ENCODE measurements at regions not wholly inside any gene's neighbourhood (a gene's known extent, or its start where the extent isn't known, plus 50 kb on each side); places are given as distances from the start of the nearest gene placed in this dataset.

DNA sequence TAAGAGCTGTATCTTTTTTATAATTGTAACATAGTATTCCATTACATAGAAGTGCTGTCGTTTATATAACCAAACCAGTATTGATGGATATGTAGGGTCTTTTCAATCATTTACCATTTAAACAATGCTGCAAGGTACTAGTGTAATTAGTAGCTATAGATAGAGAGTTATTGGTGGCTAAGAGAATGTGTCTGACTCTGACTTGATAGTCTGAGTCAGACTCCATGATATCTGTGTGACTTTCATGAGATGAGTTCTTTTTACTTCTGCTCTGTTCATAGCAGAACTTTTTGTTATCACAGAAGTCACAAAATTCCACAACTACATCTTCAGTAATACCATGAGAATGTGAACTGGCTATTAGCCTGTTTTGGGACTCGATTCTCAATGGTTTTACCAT lies 150.6 kb downstream of the FHIP1A start:
- H3K27ac ChIP-seq = no peak overlapping the region
- H3K4me3 ChIP-seq = no peak overlapping the region
- no peaks in the 10 kb centered on the region for H3K27me3 ChIP-seq
- no peaks in the 10 kb centered on the region for H3K9me3 ChIP-seq
- intact Hi-C loops (cut with DNase I) = no loop called here
- no peak for DNase-seq
- 77 to 88% methylated on average over 2 of the region's 2 CpGs for WGBS, 2 donors
- H3K4me1 ChIP-seq = peaks cover 24% of the 10 kb centered on the region
- no peak for ATAC-seq
- TF ChIP-seq, protein P1, sequence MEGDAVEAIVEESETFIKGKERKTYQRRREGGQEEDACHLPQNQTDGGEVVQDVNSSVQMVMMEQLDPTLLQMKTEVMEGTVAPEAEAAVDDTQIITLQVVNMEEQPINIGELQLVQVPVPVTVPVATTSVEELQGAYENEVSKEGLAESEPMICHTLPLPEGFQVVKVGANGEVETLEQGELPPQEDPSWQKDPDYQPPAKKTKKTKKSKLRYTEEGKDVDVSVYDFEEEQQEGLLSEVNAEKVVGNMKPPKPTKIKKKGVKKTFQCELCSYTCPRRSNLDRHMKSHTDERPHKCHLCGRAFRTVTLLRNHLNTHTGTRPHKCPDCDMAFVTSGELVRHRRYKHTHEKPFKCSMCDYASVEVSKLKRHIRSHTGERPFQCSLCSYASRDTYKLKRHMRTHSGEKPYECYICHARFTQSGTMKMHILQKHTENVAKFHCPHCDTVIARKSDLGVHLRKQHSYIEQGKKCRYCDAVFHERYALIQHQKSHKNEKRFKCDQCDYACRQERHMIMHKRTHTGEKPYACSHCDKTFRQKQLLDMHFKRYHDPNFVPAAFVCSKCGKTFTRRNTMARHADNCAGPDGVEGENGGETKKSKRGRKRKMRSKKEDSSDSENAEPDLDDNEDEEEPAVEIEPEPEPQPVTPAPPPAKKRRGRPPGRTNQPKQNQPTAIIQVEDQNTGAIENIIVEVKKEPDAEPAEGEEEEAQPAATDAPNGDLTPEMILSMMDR (IDR thresholded peaks at IDR 0.05) = no peak
- no peak for TF ChIP-seq POLR2A (IDR thresholded peaks at IDR 0.05)
- no peaks in the 10 kb centered on the region for H3K36me3 ChIP-seq (replicated peaks in 1 of 2; ENCODE audit: insufficient read depth in 1 of 2, low read depth in 2 of 2)

DNA sequence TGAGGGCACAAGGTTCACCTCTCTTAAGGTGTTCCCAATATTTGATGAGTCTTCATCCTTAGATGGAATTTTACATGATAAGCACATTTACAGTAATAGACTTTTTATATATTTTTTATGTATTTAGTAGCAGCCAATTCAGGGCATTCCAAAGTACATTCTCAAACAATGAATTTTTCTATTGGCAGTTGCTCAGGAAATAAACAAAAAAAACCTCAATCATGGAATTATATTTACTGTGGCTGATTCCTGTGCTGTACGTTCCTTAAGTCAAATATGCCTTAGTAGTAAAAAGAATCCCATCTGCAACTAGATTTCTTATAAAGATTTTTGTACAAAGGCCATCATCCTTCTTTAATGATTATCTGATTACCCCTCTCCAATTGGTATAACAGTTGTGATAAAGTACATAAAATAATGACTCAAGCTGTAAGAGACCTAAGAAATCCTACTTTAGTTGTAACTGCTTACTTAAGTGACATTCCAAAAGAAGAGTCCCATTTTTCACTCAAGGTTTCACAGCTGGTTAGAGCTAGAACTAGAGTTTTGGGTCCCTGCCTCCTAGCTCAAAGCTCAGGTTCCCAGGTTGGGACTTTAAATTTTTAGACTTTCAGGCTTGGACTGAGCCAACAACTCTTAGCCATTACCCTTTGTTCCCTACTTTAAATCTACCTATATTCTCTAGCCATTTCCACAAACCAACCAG lies 152.7 kb downstream of the FHIP1A start:
- no peaks in the 10 kb centered on the region for H3K36me3 ChIP-seq (replicated peaks in 1 of 2; ENCODE audit: insufficient read depth in 1 of 2, low read depth in 2 of 2)
- no peaks in the 10 kb centered on the region for H3K27me3 ChIP-seq
- DNase-seq (no peak), ATAC-seq (no peak)
- no peaks in the 10 kb centered on the region for H3K9me3 ChIP-seq
- H3K4me3 ChIP-seq = no peak overlapping the region
- TF ChIP-seq POLR2A (IDR thresholded peaks at IDR 0.05) = no peak
- TF ChIP-seq, protein P1 (IDR thresholded peaks at IDR 0.05) = no peak
- H3K27ac ChIP-seq = peak overlapping the region in 2 of 4 donors; percentile 38 to 43
- intact Hi-C loops (cut with DNase I) = no loop called here
- 21 to 43% methylated on average over 1 of the region's 1 CpG for WGBS, 2 donors
- H3K4me1 ChIP-seq = peaks cover 45% of the 10 kb centered on the region

DNA sequence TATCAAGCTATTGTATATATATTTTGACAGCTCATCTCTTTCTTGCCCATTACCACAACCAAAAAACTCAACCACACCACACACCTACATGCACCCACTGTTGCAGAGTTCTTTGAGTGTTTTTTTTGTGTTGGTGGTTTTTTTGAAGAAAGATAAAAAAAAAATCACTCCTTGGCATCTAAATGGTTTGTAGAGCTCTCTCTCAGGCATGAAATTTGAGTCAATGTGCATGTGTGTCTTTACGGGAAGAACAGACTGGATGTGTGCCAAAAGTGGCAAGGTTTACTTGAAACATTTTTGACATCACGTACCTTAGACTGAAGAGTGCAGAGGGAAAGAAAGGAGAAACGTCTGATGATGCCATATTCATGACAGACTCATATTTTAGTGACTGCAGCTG lies 154.2 kb downstream of the FHIP1A start:
- intact Hi-C loops (cut with DNase I) = no loop called here
- no peaks in the 10 kb centered on the region for H3K27me3 ChIP-seq
- peaks cover 52% of the 10 kb centered on the region for H3K4me1 ChIP-seq
- no peak for TF ChIP-seq POLR2A (IDR thresholded peaks at IDR 0.05)
- TF ChIP-seq, protein P1 (IDR thresholded peaks at IDR 0.05) = no peak
- no peaks in the 10 kb centered on the region for H3K9me3 ChIP-seq
- DNase-seq (peak; percentile 26 to 61 (median 51)), ATAC-seq (peak; percentile 55)
- H3K36me3 ChIP-seq (replicated peaks in 1 of 2; ENCODE audit: insufficient read depth in 1 of 2, low read depth in 2 of 2) = no peaks in the 10 kb centered on the region
- 9 to 15% methylated on average over 3 of the region's 3 CpGs for WGBS, 2 donors
- no peak overlapping the region for H3K4me3 ChIP-seq
- peak overlapping the region in 2 of 4 donors; percentile 34 to 62 for H3K27ac ChIP-seq

DNA sequence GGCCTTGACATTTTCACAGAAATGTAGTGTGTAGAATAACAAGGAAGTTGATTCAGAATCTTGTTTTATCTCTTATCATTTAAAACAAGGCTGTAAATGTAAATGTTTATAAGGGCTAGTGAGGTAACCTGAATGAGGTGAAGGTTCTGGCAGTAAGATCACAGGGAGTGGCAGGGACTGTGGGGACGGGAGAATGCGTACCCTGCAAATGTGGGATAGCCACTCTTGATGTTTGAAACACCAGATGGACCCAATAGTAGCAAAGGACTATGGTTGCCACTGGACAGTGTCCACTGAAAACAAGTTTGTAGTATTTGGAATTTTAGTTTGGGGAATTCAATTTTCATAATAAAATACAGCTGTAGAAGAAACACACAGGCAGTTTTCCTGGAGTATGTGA lies 155.3 kb downstream of the FHIP1A start:
- 31 to 40% methylated on average over 2 of the region's 2 CpGs for WGBS, 2 donors
- Histone ChIP-seq H3K4me1 (peaks cover 62% of the 10 kb centered on the region), H3K27me3 (no peaks in the 10 kb centered on the region), H3K9me3 (no peaks in the 10 kb centered on the region), H3K27ac (peak overlapping the region in 3 of 4 donors; percentile 34 to 62 (median 36)), H3K4me3 (no peak overlapping the region), H3K36me3 (replicated peaks in 1 of 2; ENCODE audit: insufficient read depth in 1 of 2, low read depth in 2 of 2) (no peaks in the 10 kb centered on the region)
- TF ChIP-seq POLR2A (IDR thresholded peaks at IDR 0.05) = no peak
- TF ChIP-seq, protein P1 (IDR thresholded peaks at IDR 0.05) = no peak
- peak in 2 of 4 donors; percentile 23 to 25 for DNase-seq
- peak; percentile 55 for ATAC-seq
- intact Hi-C loops (cut with DNase I) = no loop called here

DNA sequence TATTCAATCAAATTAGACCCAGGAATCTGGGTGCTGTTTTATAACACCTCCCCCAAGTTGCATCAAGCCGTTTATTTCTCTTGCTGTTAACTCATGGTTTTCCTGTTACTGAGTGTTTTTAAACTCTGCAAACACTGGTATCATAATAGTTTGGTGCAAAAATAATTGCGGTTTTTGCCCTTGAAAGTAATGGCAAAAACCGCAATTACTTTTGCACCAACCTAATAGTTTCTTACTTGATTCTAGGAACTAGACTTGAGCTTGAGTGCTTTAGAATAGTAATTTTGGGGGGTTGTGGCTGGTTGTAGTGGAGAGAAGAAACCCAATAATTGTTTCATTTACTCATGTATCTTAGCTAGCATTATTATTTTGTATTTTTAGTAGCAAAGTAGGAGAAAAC lies 156.6 kb downstream of the FHIP1A start:
- Histone ChIP-seq H3K9me3 (no peaks in the 10 kb centered on the region), H3K4me3 (no peak overlapping the region), H3K27ac (no peak overlapping the region), H3K4me1 (peaks cover 69% of the 10 kb centered on the region), H3K36me3 (replicated peaks in 1 of 2; ENCODE audit: insufficient read depth in 1 of 2, low read depth in 2 of 2) (no peaks in the 10 kb centered on the region), H3K27me3 (no peaks in the 10 kb centered on the region)
- intact Hi-C loops (cut with DNase I) = no loop called here
- TF ChIP-seq, protein P1 (IDR thresholded peaks at IDR 0.05) = no peak
- TF ChIP-seq POLR2A (IDR thresholded peaks at IDR 0.05) = no peak
- DNase-seq = no peak
- 37 to 48% methylated on average over 3 of the region's 3 CpGs for WGBS, 2 donors
- ATAC-seq = no peak

Data from body of pancreas (tissue), 4 donors.